ENCODE measurements at regions not wholly inside any gene's neighbourhood (a gene's known extent, or its start where the extent isn't known, plus 50 kb on each side); places are given as distances from the start of the nearest gene placed in this dataset.
A peak's percentile ranks its signal among the peaks of the same experiment; 100 is the strongest.

- DNase-seq: no peak
These were observed 63.6 kb downstream of the NUDT12 start for GRCh38 chr5:103498800-103499551.

- DNase-seq: no peak
These were observed 64.4 kb downstream of the NUDT12 start for GRCh38 chr5:103498211-103498610.

- no peak for DNase-seq
These were observed 64.8 kb downstream of the NUDT12 start for GRCh38 chr5:103497781-103498180.

GRCh38 chr5:103490030-103490739 lies 72.4 kb downstream of the NUDT12 start:
- DNase-seq: no peak

GRCh38 chr5:103489307-103489706 lies 73.3 kb downstream of the NUDT12 start:
- no peak for DNase-seq

GRCh38 chr5:103487822-103488493 lies 74.6 kb downstream of the NUDT12 start:
- no peak for DNase-seq

GRCh38 chr5:103487218-103487617 lies 75.4 kb downstream of the NUDT12 start:
- DNase-seq: no peak

- no peak for DNase-seq
These were observed 75.8 kb downstream of the NUDT12 start for GRCh38 chr5:103486739-103487138.

- DNase-seq: no peak
These were observed 82.3 kb downstream of the NUDT12 start for GRCh38 chr5:103480246-103480645.

- DNase-seq: no peak
These were observed 84.9 kb downstream of the NUDT12 start for GRCh38 chr5:103477678-103478077.

GRCh38 chr5:103476811-103477210 lies 85.8 kb downstream of the NUDT12 start:
- DNase-seq: no peak

- peak; percentile 29 to 55 for DNase-seq
These were observed 86.9 kb downstream of the NUDT12 start for GRCh38 chr5:103475629-103476240.

GRCh38 chr5:103474677-103475076 lies 87.9 kb downstream of the NUDT12 start:
- no peak for DNase-seq

- DNase-seq: no peak
These were observed 88.9 kb downstream of the NUDT12 start for GRCh38 chr5:103473725-103474124.

- DNase-seq: no peak
These were observed 89.8 kb downstream of the NUDT12 start for GRCh38 chr5:103472830-103473229.

GRCh38 chr5:103472265-103472664 lies 90.3 kb downstream of the NUDT12 start:
- DNase-seq: no peak

- no peak for DNase-seq
These were observed 93.1 kb downstream of the NUDT12 start for GRCh38 chr5:103469288-103470040.

- no peak for DNase-seq
These were observed 94.8 kb downstream of the NUDT12 start for GRCh38 chr5:103467831-103468230.

- DNase-seq: no peak
These were observed 96.1 kb downstream of the NUDT12 start for GRCh38 chr5:103466495-103466894.

GRCh38 chr5:103465891-103466290 lies 96.7 kb downstream of the NUDT12 start:
- DNase-seq: no peak

- DNase-seq: no peak
These were observed 97.6 kb downstream of the NUDT12 start for GRCh38 chr5:103464835-103465484.

GRCh38 chr5:103463261-103463660 lies 99.3 kb downstream of the NUDT12 start:
- no peak for DNase-seq
